Keratinocyte (primary cell): ENCODE measurements at regions not wholly inside any gene's neighbourhood (a gene's known extent, or its start where the extent isn't known, plus 50 kb on each side); places are given as distances from the start of the nearest gene placed in this dataset.

Source experiments
- DNase-seq: peaks from one replicate; pipeline ENCODE4 v3.0.0-alpha.2; 2011; ENCODE audit warnings: low read depth, missing footprints, low spot score
- FAIRE-seq: peaks from 2 replicates; lab custom pipeline; 2011; peaks lifted over from hg19 to GRCh38; lab: Jason Lieb, UNC
- H2AFZ ChIP-seq: 2 replicates; pipeline ENCODE4 v1.6.0; 2012; ENCODE audit warnings: low read length, control low read depth, inconsistent platforms; ENCODE audit not compliant: control insufficient read depth
- H3K27ac ChIP-seq: 2 replicates; pipeline ENCODE4 v1.5.1; 2011; ENCODE audit warnings: low read length; ENCODE audit not compliant: control insufficient read depth, insufficient read depth
- H3K27me3 ChIP-seq: 3 replicates; pipeline ENCODE4 v1.6.0; 2011; ENCODE audit warnings: low read length; ENCODE audit not compliant: control insufficient read depth, insufficient read depth; ENCODE audit errors: extremely low read depth
- H3K36me3 ChIP-seq, 2 experiments: 2 replicates in 1 of 2; 3 replicates in 1 of 2; pipeline ENCODE4 v1.5.1; 2011; ENCODE audit warnings: low read length in 2 of 2, mild to moderate bottlenecking in 1 of 2; ENCODE audit not compliant: control insufficient read depth in 2 of 2, insufficient read depth in 2 of 2; ENCODE audit errors: extremely low read depth in 1 of 2
- H3K4me1 ChIP-seq: 3 replicates; pipeline ENCODE4 v1.5.1; 2011; ENCODE audit warnings: low read length; ENCODE audit not compliant: control insufficient read depth, insufficient read depth; ENCODE audit errors: extremely low read depth
- H3K4me2 ChIP-seq: 3 replicates; pipeline ENCODE4 v1.6.0; 2011; ENCODE audit warnings: low read depth, low read length; ENCODE audit not compliant: control insufficient read depth, insufficient read depth; ENCODE audit errors: extremely low read depth
- H3K4me3 ChIP-seq, 3 experiments: fragments of 200-600 bp in 1 of 3; sonication (generic) in 1 of 3; 2 replicates in 2 of 3; 3 replicates in 1 of 3; pipeline ENCODE4 v1.5.1; 2011 to 2016; ENCODE audit warnings: low read length in 3 of 3, mild to moderate bottlenecking in 3 of 3, control low read depth in 2 of 3, inconsistent platforms in 1 of 3, low read depth in 1 of 3, mixed read lengths in 1 of 3, mixed run types in 1 of 3, moderate library complexity in 1 of 3; ENCODE audit not compliant: control insufficient read depth in 2 of 3, insufficient read depth in 2 of 3; ENCODE audit errors: extremely low read depth in 1 of 3
- H3K79me2 ChIP-seq: 2 replicates; pipeline ENCODE4 v1.6.0; 2012; ENCODE audit warnings: low read length; ENCODE audit not compliant: control insufficient read depth, insufficient read depth
- H3K9ac ChIP-seq: 3 replicates; pipeline ENCODE4 v1.6.0; 2011; ENCODE audit warnings: low read length; ENCODE audit not compliant: control insufficient read depth, insufficient read depth; ENCODE audit errors: extremely low read depth
- H3K9me1 ChIP-seq: 3 replicates; pipeline ENCODE4 v1.6.0; 2011; ENCODE audit warnings: low read length; ENCODE audit not compliant: control insufficient read depth, insufficient read depth; ENCODE audit errors: extremely low read depth
- H3K9me3 ChIP-seq: 2 replicates; pipeline ENCODE4 v1.5.1; 2012; ENCODE audit warnings: low read depth, low read length; ENCODE audit not compliant: control insufficient read depth
- H4K20me1 ChIP-seq: 3 replicates; pipeline ENCODE4 v1.6.0; 2011; ENCODE audit warnings: low read length; ENCODE audit not compliant: control insufficient read depth, insufficient read depth; ENCODE audit errors: extremely low read depth
- EZH2 ChIP-seq: IDR thresholded peaks from one replicate; pipeline ENCODE4 v1.6.1; 2012; ENCODE audit warnings: inconsistent platforms, mild to moderate bottlenecking, low read length, moderate library complexity
- dilution Hi-C: fragments of 300-500 bp; cut with MboI; formaldehyde crosslinking; loops from one replicate; pipeline ENCODE4 v1.7.0; 2020; ENCODE audit warnings: low sequenced_read_pairs; ENCODE audit not compliant: extremely low pct_ligation_motif_present
- TF ChIP-seq, protein P1 (sequence below), 3 experiments: IDR thresholded peaks in 1 of 3; conservative IDR thresholded peaks in 1 of 3; optimal IDR thresholded peaks in 1 of 3; 2 replicates in 2 of 3; 3 replicates in 1 of 3; pipeline versions ENCODE3 to v1.5.1; 2011; ENCODE audit warnings: low read length in 3 of 3, mild to moderate bottlenecking in 3 of 3, moderate library complexity in 2 of 3, control low read depth in 1 of 3, inconsistent platforms in 1 of 3; ENCODE audit not compliant: insufficient read depth in 2 of 3; ENCODE audit errors: extremely low read depth in 1 of 3

DNA sequence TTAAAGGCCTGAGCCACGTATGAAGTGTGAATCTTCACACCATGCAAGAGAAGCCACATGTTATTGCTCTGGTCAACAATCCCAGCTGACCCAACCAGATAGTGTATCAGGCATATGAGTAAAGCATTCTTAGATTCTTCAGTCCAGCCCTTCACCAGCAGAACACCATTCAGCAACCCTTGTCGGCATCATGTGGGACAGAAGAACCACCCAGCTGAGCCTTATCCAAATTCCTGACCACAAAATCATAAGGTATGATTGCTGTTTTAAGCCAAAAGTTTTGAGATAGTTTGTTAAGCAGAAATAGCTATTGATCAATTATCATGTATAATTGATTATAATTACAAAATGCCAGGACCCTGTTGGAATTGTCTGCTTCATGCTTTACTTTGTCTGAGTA is 664.9 kb downstream of the VRK1 start:
- Histone ChIP-seq H3K9me1 (no peaks in the 10 kb centered on the region), H2AFZ (no peak overlapping the region), H3K27me3 (no peaks in the 10 kb centered on the region), H3K4me2 (no peak overlapping the region), H3K9me3 (no peaks in the 10 kb centered on the region), H3K36me3 (no peaks in the 10 kb centered on the region), H3K79me2 (no peaks in the 10 kb centered on the region), H3K4me3 (no peak overlapping the region), H4K20me1 (no peaks in the 10 kb centered on the region), H3K4me1 (no peaks in the 10 kb centered on the region), H3K27ac (no peak overlapping the region), H3K9ac (no peak overlapping the region)
- no peak for DNase-seq
- no peak for FAIRE-seq
- dilution Hi-C loops, result no loop called here
- TF ChIP-seq EZH2, result no peak
- TF ChIP-seq, protein P1, sequence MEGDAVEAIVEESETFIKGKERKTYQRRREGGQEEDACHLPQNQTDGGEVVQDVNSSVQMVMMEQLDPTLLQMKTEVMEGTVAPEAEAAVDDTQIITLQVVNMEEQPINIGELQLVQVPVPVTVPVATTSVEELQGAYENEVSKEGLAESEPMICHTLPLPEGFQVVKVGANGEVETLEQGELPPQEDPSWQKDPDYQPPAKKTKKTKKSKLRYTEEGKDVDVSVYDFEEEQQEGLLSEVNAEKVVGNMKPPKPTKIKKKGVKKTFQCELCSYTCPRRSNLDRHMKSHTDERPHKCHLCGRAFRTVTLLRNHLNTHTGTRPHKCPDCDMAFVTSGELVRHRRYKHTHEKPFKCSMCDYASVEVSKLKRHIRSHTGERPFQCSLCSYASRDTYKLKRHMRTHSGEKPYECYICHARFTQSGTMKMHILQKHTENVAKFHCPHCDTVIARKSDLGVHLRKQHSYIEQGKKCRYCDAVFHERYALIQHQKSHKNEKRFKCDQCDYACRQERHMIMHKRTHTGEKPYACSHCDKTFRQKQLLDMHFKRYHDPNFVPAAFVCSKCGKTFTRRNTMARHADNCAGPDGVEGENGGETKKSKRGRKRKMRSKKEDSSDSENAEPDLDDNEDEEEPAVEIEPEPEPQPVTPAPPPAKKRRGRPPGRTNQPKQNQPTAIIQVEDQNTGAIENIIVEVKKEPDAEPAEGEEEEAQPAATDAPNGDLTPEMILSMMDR (optimal IDR thresholded peaks at IDR 0.05 in 1 of 3, IDR thresholded peaks at IDR 0.05 in 1 of 3, conservative IDR thresholded peaks at IDR 0.05 in 1 of 3; ENCODE audit: extremely low read depth in 1 of 3, insufficient read depth in 2 of 3, low read length in 3 of 3), result no peak

DNA sequence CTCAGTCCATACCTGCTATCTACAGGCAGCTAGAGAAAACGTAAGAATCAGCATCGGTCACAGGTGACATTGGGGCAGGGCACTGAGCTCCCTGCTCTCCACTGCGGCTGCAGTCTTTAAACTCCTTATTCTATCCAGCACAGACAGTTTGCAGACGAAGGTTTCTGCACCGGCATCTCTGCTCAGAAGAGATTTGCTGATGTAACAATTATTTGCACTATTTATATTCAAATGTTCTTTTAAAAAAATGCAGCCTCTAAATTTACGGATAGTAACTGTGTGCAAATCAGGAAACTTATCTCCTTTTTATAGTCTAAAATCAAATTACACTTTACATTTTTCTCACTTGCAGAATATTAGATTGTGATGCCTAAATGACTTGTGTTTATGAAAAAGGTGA is 671.0 kb downstream of the VRK1 start:
- H3K79me2 ChIP-seq, result no peaks in the 10 kb centered on the region
- H4K20me1 ChIP-seq, result no peaks in the 10 kb centered on the region
- H3K27me3 ChIP-seq, result no peaks in the 10 kb centered on the region
- H2AFZ ChIP-seq, result no peak overlapping the region
- TF ChIP-seq, protein P1 (optimal IDR thresholded peaks at IDR 0.05 in 1 of 3, IDR thresholded peaks at IDR 0.05 in 1 of 3, conservative IDR thresholded peaks at IDR 0.05 in 1 of 3; ENCODE audit: extremely low read depth in 1 of 3, insufficient read depth in 2 of 3, low read length in 3 of 3), result no peak
- TF ChIP-seq EZH2, result no peak
- H3K4me1 ChIP-seq, result no peaks in the 10 kb centered on the region
- dilution Hi-C loops, result no loop called here
- no peak overlapping the region for H3K9ac ChIP-seq
- no peak overlapping the region for H3K4me3 ChIP-seq
- DNase-seq (no peak), FAIRE-seq (no peak)
- H3K36me3 ChIP-seq, result no peaks in the 10 kb centered on the region
- no peaks in the 10 kb centered on the region for H3K9me3 ChIP-seq
- H3K4me2 ChIP-seq, result no peak overlapping the region
- H3K9me1 ChIP-seq, result no peaks in the 10 kb centered on the region
- no peak overlapping the region for H3K27ac ChIP-seq
